PC-9 (cell line): ENCODE measurements at regions not wholly inside any gene's neighbourhood (a gene's known extent, or its start where the extent isn't known, plus 50 kb on each side); places are given as distances from the start of the nearest gene placed in this dataset.

Source experiments
- BruUV-seq: library from RNA; stranded (reverse); fragments of 400-500 nt; replicated peaks from 2 replicates; lab custom pipeline; 2021; lab: Mats Ljungman, UMichigan
- CTCF ChIA-PET: fragments of 300-600 bp; sonication (Branson Sonifier 250); formaldehyde crosslinking; loops from one replicate; lab custom pipeline; 2022; ENCODE audit warnings: antibody characterized with exemption; lab: Charles Lee
- POLR2A ChIA-PET: fragments of 300-600 bp; sonication (Branson Sonifier 250); formaldehyde crosslinking; loops from one replicate; lab custom pipeline; 2022; ENCODE audit warnings: antibody characterized with exemption; ENCODE audit not compliant: unreplicated experiment; lab: Charles Lee
- DNase-seq, 2 experiments: peaks; one replicate each; pipeline versions ENCODE4 v3.0.0 to v3.0.0-alpha.2; 2015 to 2022; ENCODE audit warnings: mixed read lengths in 1 of 2
- H2AFZ ChIP-seq: fragments of 200-600 bp; sonication (generic); 2 replicates; pipeline ENCODE4 v1.8.1; 2017; ENCODE audit warnings: antibody characterized with exemption
- H3F3A ChIP-seq: fragments of 200-600 bp; sonication (generic); 2 replicates; pipeline ENCODE4 v1.8.1; 2017; ENCODE audit warnings: antibody characterized with exemption, mild to moderate bottlenecking, low read depth; ENCODE audit not compliant: insufficient read depth
- H3K27ac ChIP-seq: fragments of 200-600 bp; sonication (generic); 2 replicates; pipeline ENCODE4 v1.6.1; 2016; ENCODE audit warnings: mixed run types
- H3K27me3 ChIP-seq: fragments of 200-600 bp; sonication (generic); 2 replicates; pipeline ENCODE4 v1.6.1; 2016; ENCODE audit warnings: low read depth, mixed run types; ENCODE audit not compliant: insufficient read depth
- H3K36me3 ChIP-seq: fragments of 200-600 bp; sonication (generic); 2 replicates; pipeline ENCODE4 v1.6.1; 2016; ENCODE audit warnings: low read depth, mixed run types
- H3K4me1 ChIP-seq: fragments of 200-600 bp; sonication (generic); replicated peaks from 2 replicates; pipeline ENCODE4 v1.6.1; 2016; ENCODE audit warnings: mixed run types; ENCODE audit not compliant: insufficient read depth
- H3K4me2 ChIP-seq: fragments of 200-600 bp; sonication (generic); 2 replicates; pipeline ENCODE4 v1.6.1; 2017; ENCODE audit warnings: mixed run types
- H3K4me3 ChIP-seq: fragments of 200-600 bp; sonication (generic); 2 replicates; pipeline ENCODE4 v1.6.1; 2016; ENCODE audit warnings: mixed run types
- H3K79me2 ChIP-seq: fragments of 200-600 bp; sonication (generic); 2 replicates; pipeline ENCODE4 v1.6.1; 2017; ENCODE audit warnings: low read depth, mixed run types
- H3K9me2 ChIP-seq: fragments of 200-600 bp; sonication (generic); 2 replicates; pipeline ENCODE4 v1.8.1; 2017; ENCODE audit warnings: mild to moderate bottlenecking; ENCODE audit not compliant: insufficient read depth
- H3K9me3 ChIP-seq: fragments of 200-600 bp; sonication (generic); 2 replicates; pipeline ENCODE4 v1.8.1; 2016; ENCODE audit warnings: low read depth; ENCODE audit not compliant: insufficient read depth
- H4K20me1 ChIP-seq: fragments of 200-600 bp; sonication (generic); 2 replicates; pipeline ENCODE4 v1.8.1; 2017; ENCODE audit not compliant: insufficient read depth
- CTCF ChIP-seq: fragments of 200-600 bp; sonication (generic); conservative IDR thresholded peaks from 2 replicates; pipeline ENCODE4 v1.6.1; 2017; ENCODE audit warnings: mixed run types, antibody characterized with exemption, mild to moderate bottlenecking, moderate library complexity
- EZH2 ChIP-seq: fragments of 200-600 bp; sonication (generic); IDR thresholded peaks from 2 replicates; pipeline ENCODE4 v1.8.0; 2017; ENCODE audit warnings: antibody characterized with exemption, low read depth
- intact Hi-C: fragments of 100-400 bp; cut with micrococcal nuclease; formaldehyde crosslinking; loops from one replicate; pipeline ENCODE4 v1.10.0; 2022; ENCODE audit not compliant: unreplicated experiment

GRCh38 chr6:109925075-109925474 lies 53.0 kb upstream of the GPR6 start:
- DNase-seq: no peak
- H3K9me2 ChIP-seq: no peaks in the 10 kb centered on the region
- H3K4me2 ChIP-seq: no peak overlapping the region
- CTCF ChIA-PET: no interaction called here
- no peaks in the 10 kb centered on the region for H4K20me1 ChIP-seq
- H3K27ac ChIP-seq: no peak overlapping the region
- no peaks in the 10 kb centered on the region for H3K4me1 ChIP-seq
- no peaks in the 10 kb centered on the region for H3F3A ChIP-seq
- H3K9me3 ChIP-seq: no peaks in the 10 kb centered on the region
- no peaks in the 10 kb centered on the region for H3K36me3 ChIP-seq
- H3K79me2 ChIP-seq: no peaks in the 10 kb centered on the region
- TF ChIP-seq EZH2 (no peak), CTCF (no peak)
- intact Hi-C loops: no loop called here
- POLR2A ChIA-PET: no interaction called here
- H2AFZ ChIP-seq: no peak overlapping the region
- BruUV-seq: no TSS peak
- H3K27me3 ChIP-seq: no peaks in the 10 kb centered on the region
- no peak overlapping the region for H3K4me3 ChIP-seq

- ChIA-PET POLR2A (no interaction called here), CTCF (no interaction called here)
- Histone ChIP-seq H3K27me3 (no peaks in the 10 kb centered on the region), H3K4me2 (no peak overlapping the region), H4K20me1 (no peaks in the 10 kb centered on the region), H3F3A (no peaks in the 10 kb centered on the region), H3K4me1 (no peaks in the 10 kb centered on the region), H2AFZ (no peak overlapping the region), H3K27ac (no peak overlapping the region), H3K9me2 (no peaks in the 10 kb centered on the region), H3K36me3 (no peaks in the 10 kb centered on the region), H3K4me3 (no peak overlapping the region), H3K79me2 (no peaks in the 10 kb centered on the region), H3K9me3 (no peaks in the 10 kb centered on the region)
- no peak for DNase-seq
- intact Hi-C loops: no loop called here
- no peak for TF ChIP-seq CTCF
- no peak for TF ChIP-seq EZH2
- BruUV-seq: no TSS peak
Measured at GRCh38 chr6:109927052-109927451, 51.1 kb upstream of the GPR6 start.
